GM21367 (cell line): ENCODE measurements at regions not wholly inside any gene's neighbourhood (a gene's known extent, or its start where the extent isn't known, plus 50 kb on each side); places are given as distances from the start of the nearest gene placed in this dataset.
"Not testable (repeated sequence)": the region's sequence is repeated elsewhere in the genome, so short reads cannot be mapped to it uniquely, and the experiment has no call there.

Experiments
- ATAC-seq: cut with Tn5 transposase; IDR thresholded peaks from one replicate; pipeline ENCODE4 v1.9.1; 2021; ENCODE audit not compliant: unreplicated experiment

GRCh38 chr11:14573539-14574057 is 53.4 kb upstream of the PSMA1 start:
- not testable (repeated sequence) for ATAC-seq

GRCh38 chr11:14577292-14577691 is 57.1 kb upstream of the PSMA1 start:
- ATAC-seq: no peak

DNA sequence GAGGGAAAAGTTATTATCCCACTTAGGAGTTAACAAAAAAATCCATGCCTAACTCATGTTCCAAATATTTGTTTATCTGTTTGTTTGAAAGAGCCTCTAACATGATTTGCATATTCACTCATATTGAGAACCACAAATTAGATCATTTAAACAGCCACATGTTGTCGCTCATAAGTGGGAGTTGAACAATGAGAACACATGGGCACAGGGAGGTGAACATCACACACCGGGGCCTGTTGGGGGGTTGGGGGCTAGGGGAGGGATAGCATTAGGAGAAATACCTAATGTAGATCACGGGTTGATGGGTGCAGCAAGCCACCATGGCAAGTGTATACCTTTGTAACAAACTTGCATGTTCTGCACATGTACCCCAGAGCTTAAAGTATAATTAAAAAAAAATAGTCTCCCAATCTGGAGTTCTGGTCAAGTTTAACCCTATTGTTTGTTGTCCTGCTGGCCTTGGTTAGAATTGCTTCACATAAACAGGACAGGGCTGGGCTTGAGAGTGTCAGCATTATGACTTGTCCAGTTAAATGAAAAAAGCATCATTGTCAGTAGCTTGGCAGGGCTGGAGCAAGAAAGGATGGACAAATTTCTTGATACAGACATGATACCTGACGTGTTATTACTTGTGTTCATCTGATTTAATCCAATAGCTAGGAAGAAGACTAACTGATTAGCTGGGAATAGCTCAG is 57.8 kb upstream of the PSMA1 start:
- no peak for ATAC-seq

- ATAC-seq: peak; percentile 100
These were observed 58.4 kb upstream of the PSMA1 start for GRCh38 chr11:14578541-14578956.

GRCh38 chr11:14579646-14580045 is 59.5 kb upstream of the PSMA1 start:
- ATAC-seq: no peak

DNA sequence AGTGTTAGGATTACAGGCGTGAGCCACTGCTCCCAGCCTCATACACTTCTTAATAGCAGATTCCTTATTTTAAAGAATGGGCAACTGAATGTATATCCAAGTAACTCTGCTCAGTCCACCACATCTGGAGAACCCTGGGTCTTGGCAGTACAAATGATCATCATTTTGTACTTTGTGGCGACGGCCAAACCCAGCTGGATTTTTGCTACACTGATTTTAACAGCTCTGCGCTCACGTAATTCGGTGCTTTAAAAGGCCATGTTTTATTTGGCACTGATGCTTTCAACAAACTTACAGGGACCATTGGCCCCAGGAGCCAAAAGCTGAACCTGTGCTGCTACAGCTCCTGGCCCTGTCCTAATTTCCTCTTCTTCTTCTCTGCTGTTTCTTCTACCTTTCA is 60.8 kb upstream of the PDE3B start:
- ATAC-seq: no peak

- no peak for ATAC-seq
These were observed 60.2 kb upstream of the PDE3B start for GRCh38 chr11:14583252-14584034.

DNA sequence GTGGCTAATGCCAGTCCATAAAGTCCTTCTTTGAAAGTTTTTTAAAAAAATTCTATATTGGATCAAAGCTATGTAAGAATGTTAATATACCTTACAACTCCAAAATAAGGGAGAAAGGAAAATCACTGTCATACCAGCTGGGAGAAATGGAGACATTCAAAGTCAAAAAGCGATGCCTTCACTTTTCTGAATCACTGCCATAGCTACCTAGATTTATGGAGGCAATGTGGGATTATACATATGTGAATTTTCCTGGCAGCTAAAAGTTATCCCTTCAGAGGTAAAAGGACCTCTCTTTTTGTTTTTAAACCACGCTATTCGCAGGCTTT is 59.6 kb upstream of the PDE3B start:
- ATAC-seq: no peak

DNA sequence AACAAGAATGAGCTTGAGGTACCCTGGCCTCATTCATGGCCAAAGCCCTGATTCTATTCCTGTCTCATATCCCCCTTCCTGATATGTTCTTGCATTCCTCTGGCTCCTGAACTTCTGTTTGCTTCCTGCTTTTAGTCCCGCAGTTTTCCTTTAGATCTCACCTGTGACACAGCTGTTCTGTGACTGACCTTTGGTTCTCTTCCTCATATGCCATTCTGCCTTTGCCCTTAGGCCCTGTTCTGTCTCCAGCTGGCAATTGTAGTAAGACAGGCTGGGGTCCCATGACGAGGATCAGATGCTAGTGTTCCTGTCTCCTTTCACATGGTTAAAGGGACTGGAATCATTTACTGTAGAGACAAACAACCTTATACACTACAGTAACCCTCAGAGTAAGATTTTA is 59.0 kb upstream of the PDE3B start:
- ATAC-seq: no peak

GRCh38 chr11:14585438-14585837 is 58.2 kb upstream of the PDE3B start:
- no peak for ATAC-seq

DNA sequence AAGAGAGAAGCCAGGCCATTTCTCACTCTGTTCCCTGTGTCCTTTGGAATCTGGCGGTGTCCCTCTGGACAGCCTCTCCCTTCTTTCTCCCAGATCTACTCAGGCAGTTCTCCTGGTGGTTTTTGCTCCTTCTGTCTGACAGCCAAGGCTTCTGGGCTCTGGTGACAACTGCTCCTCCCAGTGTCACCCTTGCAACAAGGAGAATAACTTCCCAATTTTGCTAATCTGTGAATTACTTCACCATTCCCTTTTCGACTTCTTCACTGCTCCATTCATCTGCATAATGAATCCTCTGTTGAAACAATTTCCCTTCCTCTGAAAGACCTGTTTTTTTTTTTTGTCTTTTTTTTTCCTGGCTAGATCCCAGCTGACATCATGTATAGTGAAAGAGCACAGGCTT is 56.3 kb upstream of the PDE3B start:
- no peak for ATAC-seq

- ATAC-seq: no peak
These were observed 54.9 kb upstream of the PDE3B start for GRCh38 chr11:14588681-14589080.

GRCh38 chr11:14589421-14589820 is 54.2 kb upstream of the PDE3B start:
- ATAC-seq: no peak

GRCh38 chr11:14591046-14591445 is 52.6 kb upstream of the PDE3B start:
- not testable (repeated sequence) for ATAC-seq

- ATAC-seq: no peak
These were observed 49.9 kb upstream of the PDE3B start for GRCh38 chr11:14593671-14594070.
